B cell (primary cell): ENCODE measurements at regions not wholly inside any gene's neighbourhood (a gene's known extent, or its start where the extent isn't known, plus 50 kb on each side); places are given as distances from the start of the nearest gene placed in this dataset.

Experiments used
- ATAC-seq: fragments of 200-7000 bp; cut with Tn5 transposase; one replicate; pipeline ENCODE4 v1.10.0; 2021; ENCODE audit warnings: low read depth, mild to moderate bottlenecking, moderate number of reproducible peaks, moderate library complexity
- CTCF ChIA-PET: fragments of 350-600 bp; sonication (Branson Sonifier 250); formaldehyde crosslinking; loops from one replicate; lab custom pipeline; 2021; ENCODE audit warnings: antibody characterized with exemption, inconsistent platforms; lab: Charles Lee
- POLR2A ChIA-PET: fragments of 350-600 bp; sonication (Branson Sonifier 250); formaldehyde crosslinking; loops from one replicate; lab custom pipeline; 2021; ENCODE audit warnings: antibody characterized with exemption; lab: Charles Lee
- DNase-seq: peaks from one replicate; pipeline ENCODE4 v3.0.0; 2013
- H2AFZ ChIP-seq: 2 replicates; pipeline ENCODE4 v1.6.1; 2012; ENCODE audit warnings: mild to moderate bottlenecking, low read depth, low read length; ENCODE audit not compliant: insufficient read depth, poor library complexity, severe bottlenecking
- H3K27ac ChIP-seq, 2 donors: 1 replicate in 1 of 2; 2 replicates in 1 of 2; pipeline ENCODE4 v1.5.1; 2012 to 2013; ENCODE audit warnings: low read length in 2 of 2, mild to moderate bottlenecking in 2 of 2, moderate library complexity in 1 of 2
- H3K27me3 ChIP-seq, 4 experiments: fragments of 200-600 bp in 1 of 4; sonication (generic) in 1 of 4; replicated peaks in 1 of 4; 1 replicate in 2 of 4; 2 replicates in 2 of 4; pipeline versions ENCODE4 v1.6.1 to v1.7.0; 2013 to 2016; ENCODE audit warnings: low read length in 3 of 4, mild to moderate bottlenecking in 2 of 4, mixed read lengths in 1 of 4, moderate library complexity in 1 of 4; ENCODE audit not compliant: insufficient read depth in 4 of 4, control insufficient read depth in 3 of 4; ENCODE audit errors: control extremely low read depth in 1 of 4
- H3K36me3 ChIP-seq, 2 experiments: replicated peaks in 1 of 2; 1 replicate in 1 of 2; 2 replicates in 1 of 2; pipeline versions ENCODE4 v1.6.1 to v1.7.1; 2013; ENCODE audit warnings: low read length in 1 of 2; ENCODE audit not compliant: insufficient read depth in 2 of 2, control insufficient read depth in 1 of 2; ENCODE audit errors: control extremely low read depth in 1 of 2, extremely low read depth in 1 of 2
- H3K4me1 ChIP-seq, 2 donors: fragments of 200-600 bp in 1 of 2; sonication (generic) in 1 of 2; 1 replicate in 1 of 2; 2 replicates in 1 of 2; pipeline versions ENCODE4 v1.5.1 to v1.6.1; 2013 to 2017; ENCODE audit warnings: low read length in 2 of 2; ENCODE audit not compliant: control insufficient read depth in 2 of 2, insufficient read depth in 2 of 2
- H3K4me2 ChIP-seq: replicated peaks from 2 replicates; pipeline ENCODE3; 2012; ENCODE audit warnings: mild to moderate bottlenecking, low read depth, low read length; ENCODE audit not compliant: poor library complexity, severe bottlenecking
- H3K4me3 ChIP-seq, 5 experiments: fragments of 200-600 bp in 1 of 5; sonication (generic) in 1 of 5; 1 replicate in 3 of 5; 2 replicates in 2 of 5; pipeline versions ENCODE4 v1.5.1 to v1.7.0; 2011 to 2016; ENCODE audit warnings: low read length in 4 of 5, mild to moderate bottlenecking in 4 of 5, low read depth in 2 of 5, control low read depth in 1 of 5, moderate library complexity in 1 of 5; ENCODE audit not compliant: insufficient read depth in 1 of 5; ENCODE audit errors: control extremely low read depth in 1 of 5, extremely low read depth in 1 of 5
- H3K79me2 ChIP-seq: fragments of 200-600 bp; sonication (generic); one replicate; pipeline ENCODE4 v1.6.0; 2016; ENCODE audit warnings: low read length; ENCODE audit not compliant: control insufficient read depth, insufficient read depth
- H3K9ac ChIP-seq: fragments of 200-600 bp; sonication (generic); 2 replicates; pipeline ENCODE4 v1.6.1; 2017; ENCODE audit warnings: mild to moderate bottlenecking, low read length, moderate library complexity
- H3K9me3 ChIP-seq, 3 donors: one replicate each; pipeline versions ENCODE4 v1.6.1 to v1.7.1; 2013; ENCODE audit warnings: low read length in 2 of 3; ENCODE audit not compliant: control insufficient read depth in 2 of 3, insufficient read depth in 1 of 3; ENCODE audit errors: control extremely low read depth in 1 of 3
- H4K20me1 ChIP-seq: 2 replicates; pipeline ENCODE4 v1.6.0; 2012; ENCODE audit warnings: mild to moderate bottlenecking, low read length; ENCODE audit not compliant: insufficient read depth, control insufficient read depth, poor library complexity, severe bottlenecking
- H3K27ac Mint-ChIP-seq: one replicate; pipeline ENCODE4 v1.8.0; 2021; ENCODE audit warnings: mixed read lengths
- H3K27me3 Mint-ChIP-seq: one replicate; pipeline ENCODE4 v1.8.0; 2021; ENCODE audit warnings: mixed read lengths
- H3K4me1 Mint-ChIP-seq: one replicate; pipeline ENCODE4 v1.8.0; 2021; ENCODE audit warnings: mixed read lengths
- H3K4me3 Mint-ChIP-seq: one replicate; pipeline ENCODE4 v1.8.0; 2021; ENCODE audit warnings: mixed read lengths
- H3K9me3 Mint-ChIP-seq: one replicate; pipeline ENCODE4 v1.8.0; 2022; ENCODE audit warnings: mixed read lengths; ENCODE audit not compliant: insufficient read depth
- CTCF ChIP-seq: fragments of 200-600 bp; IDR thresholded peaks from one replicate; pipeline ENCODE4 v1.8.0; 2022; ENCODE audit warnings: antibody characterized with exemption, mild to moderate bottlenecking
- EZH2 ChIP-seq: IDR thresholded peaks from 2 replicates; pipeline ENCODE4 v1.6.1; 2012; ENCODE audit warnings: borderline replicate concordance, low read depth, mild to moderate bottlenecking, moderate library complexity, low read length; ENCODE audit not compliant: insufficient read depth, poor library complexity, severe bottlenecking
- WGBS: methylation state at CpG from one replicate; pipeline ENCODE4 v1.1.5; 2013; ENCODE audit warnings: missing lambda C conversion rate; ENCODE audit not compliant: insufficient coverage; 5-methylcytosine and 5-hydroxymethylcytosine counted together
- intact Hi-C: fragments of 100-400 bp; cut with micrococcal nuclease; formaldehyde crosslinking; loops from one replicate; pipeline ENCODE4 v1.10.0; 2022

GRCh38 chr17:72390675-72391508 is 270.1 kb downstream of the SOX9 start:
- Histone ChIP-seq H3K27ac (no peak overlapping the region), H3K4me3 (no peak overlapping the region), H2AFZ (no peak overlapping the region), H3K9me3 (peaks cover 0 to 8% (median 0%) of the 10 kb centered on the region in 3 donors), H3K9ac (no peak overlapping the region), H3K4me2 (no peak overlapping the region), H3K27me3 (peaks cover 0 to 2% (median 0%) of the 10 kb centered on the region in 4 experiments), H4K20me1 (no peaks in the 10 kb centered on the region), H3K79me2 (no peaks in the 10 kb centered on the region), H3K4me1 (peaks cover 0 to 3% of the 10 kb centered on the region in 2 donors), H3K36me3 (no peaks in the 10 kb centered on the region)
- no CpG with 5 or more reads among the region's 3 CpGs for WGBS
- H3K27me3 Mint-ChIP-seq, result no peaks in the 10 kb centered on the region
- POLR2A ChIA-PET, result no interaction called here
- CTCF ChIA-PET, result no interaction called here
- ATAC-seq (no peak), DNase-seq (no peak)
- H3K27ac Mint-ChIP-seq, result no peak overlapping the region
- intact Hi-C loops, result no loop called here
- no peak overlapping the region for H3K4me3 Mint-ChIP-seq
- TF ChIP-seq CTCF (no peak), EZH2 (no peak)
- peaks cover 5% of the 10 kb centered on the region for H3K4me1 Mint-ChIP-seq
- H3K9me3 Mint-ChIP-seq, result no peaks in the 10 kb centered on the region
